ENCODE measurements at regions not wholly inside any gene's neighbourhood (a gene's known extent, or its start where the extent isn't known, plus 50 kb on each side); places are given as distances from the start of the nearest gene placed in this dataset.

DNA sequence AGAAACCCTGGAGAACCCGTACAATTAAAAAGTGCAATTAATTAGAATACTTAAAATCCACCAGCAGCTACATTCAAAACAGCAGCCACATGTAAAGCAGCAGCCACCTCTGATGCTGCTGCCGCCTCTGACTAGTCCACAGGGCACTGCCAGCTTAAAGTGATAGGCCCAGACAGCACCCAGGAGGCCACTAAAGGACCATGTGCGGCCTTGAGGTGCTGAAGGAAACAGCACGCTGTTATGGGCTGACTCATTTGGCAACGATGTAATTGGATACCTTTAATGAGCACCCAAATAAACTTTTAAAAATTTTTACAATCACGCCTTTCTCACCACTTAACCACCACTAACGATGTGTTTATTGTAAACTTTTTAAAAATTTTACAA is 209.3 kb upstream of the NCKAP5 start:
- TF ChIP-seq, protein P1, sequence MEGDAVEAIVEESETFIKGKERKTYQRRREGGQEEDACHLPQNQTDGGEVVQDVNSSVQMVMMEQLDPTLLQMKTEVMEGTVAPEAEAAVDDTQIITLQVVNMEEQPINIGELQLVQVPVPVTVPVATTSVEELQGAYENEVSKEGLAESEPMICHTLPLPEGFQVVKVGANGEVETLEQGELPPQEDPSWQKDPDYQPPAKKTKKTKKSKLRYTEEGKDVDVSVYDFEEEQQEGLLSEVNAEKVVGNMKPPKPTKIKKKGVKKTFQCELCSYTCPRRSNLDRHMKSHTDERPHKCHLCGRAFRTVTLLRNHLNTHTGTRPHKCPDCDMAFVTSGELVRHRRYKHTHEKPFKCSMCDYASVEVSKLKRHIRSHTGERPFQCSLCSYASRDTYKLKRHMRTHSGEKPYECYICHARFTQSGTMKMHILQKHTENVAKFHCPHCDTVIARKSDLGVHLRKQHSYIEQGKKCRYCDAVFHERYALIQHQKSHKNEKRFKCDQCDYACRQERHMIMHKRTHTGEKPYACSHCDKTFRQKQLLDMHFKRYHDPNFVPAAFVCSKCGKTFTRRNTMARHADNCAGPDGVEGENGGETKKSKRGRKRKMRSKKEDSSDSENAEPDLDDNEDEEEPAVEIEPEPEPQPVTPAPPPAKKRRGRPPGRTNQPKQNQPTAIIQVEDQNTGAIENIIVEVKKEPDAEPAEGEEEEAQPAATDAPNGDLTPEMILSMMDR (conservative IDR thresholded peaks at IDR 0.05; ENCODE audit: low read depth in 2 of 2), result no peak
- TF ChIP-seq POLR2AphosphoS5 (IDR thresholded peaks at IDR 0.05; ENCODE audit: low read depth), result no peak
- no peak for TF ChIP-seq NANOG (IDR thresholded peaks at IDR 0.05; ENCODE audit: borderline replicate concordance)
- no peak for TF ChIP-seq ZNF114 (CRISPR knock-in tag; IDR thresholded peaks at IDR 0.05)
- TF ChIP-seq EZH2 (IDR thresholded peaks at IDR 0.05; ENCODE audit: low read depth, unreplicated experiment), result no peak

Data from GM23338 (cell line).